ENCODE measurements at regions not wholly inside any gene's neighbourhood (a gene's known extent, or its start where the extent isn't known, plus 50 kb on each side); places are given as distances from the start of the nearest gene placed in this dataset.

GRCh38 chr4:128711361-128711760 is 98.1 kb upstream of the JADE1 start:
- no peak overlapping the region for H2BK5ac ChIP-seq (ENCODE audit: low read depth, low read length, poor library complexity, severe bottlenecking)
- H2BK120ac ChIP-seq (ENCODE audit: low read depth, low read length), result no peak overlapping the region
- no peak overlapping the region for H2AK9ac ChIP-seq (replicated peaks; ENCODE audit: low read depth, low read length, poor library complexity)
- H3K79me1 ChIP-seq (ENCODE audit: low read depth in 1 of 2, low read length in 2 of 2), result no peaks in the 10 kb centered on the region
- no peak overlapping the region for H4K91ac ChIP-seq (ENCODE audit: insufficient read depth, low read depth, low read length)
- no peak overlapping the region for H3K18ac ChIP-seq (ENCODE audit: low read depth, low read length)
- no peak overlapping the region for H4K8ac ChIP-seq (ENCODE audit: low read depth in 2 of 2, low read length in 2 of 2)
- no peak overlapping the region for H3K4me2 ChIP-seq (ENCODE audit: low read depth, low read length)
- in situ Hi-C loops (cut with MboI; ENCODE audit: low sequenced_read_pairs) (no loop called here), dilution Hi-C loops (cut with HindIII; ENCODE audit: low sequenced_read_pairs, unreplicated experiment) (no loop called here), intact Hi-C loops (cut with micrococcal nuclease) (no loop called here)
- H3K56ac ChIP-seq (ENCODE audit: extremely low read depth, insufficient read depth, low read length), result no peak overlapping the region
- no CpG with 5 or more reads among the region's 1 CpG for WGBS, 2 experiments (ENCODE audit: extremely low coverage in 2 of 2, insufficient read length in 1 of 2)
- ATAC-seq (ENCODE audit: low read depth) (no peak), DNase-seq (no peak)
- H2AK5ac ChIP-seq (ENCODE audit: low read depth, low read length), result no peak overlapping the region
- no peak overlapping the region for H2AFZ ChIP-seq (replicated peaks; ENCODE audit: low read length, poor library complexity)
- no peak overlapping the region for H3K9ac ChIP-seq (ENCODE audit: low read depth, low read length)
- no peak overlapping the region for H3K27ac ChIP-seq (ENCODE audit: insufficient read depth, low read length)
- peaks cover 3% of the 10 kb centered on the region for H3K4me1 ChIP-seq (ENCODE audit: control insufficient read depth, insufficient read depth, low read length)
- no peaks in the 10 kb centered on the region for H4K20me1 ChIP-seq (ENCODE audit: insufficient read depth, low read length)
- no peaks in the 10 kb centered on the region for H3K9me1 ChIP-seq (ENCODE audit: insufficient read depth, low read length)
- no peak overlapping the region for H2BK20ac ChIP-seq (ENCODE audit: low read depth, low read length)
- no peak overlapping the region for H4K5ac ChIP-seq (ENCODE audit: low read depth, low read length)
- ChIA-PET CTCF (no interaction called here), POLR2A (ENCODE audit: unreplicated experiment) (no interaction called here)
- BruUV-seq (replicated peaks), result no TSS peak
- no peak overlapping the region for H2BK15ac ChIP-seq (ENCODE audit: low read depth, low read length)
- no peak overlapping the region for H3K14ac ChIP-seq (replicated peaks; ENCODE audit: low read depth, low read length)
- H3K23ac ChIP-seq (ENCODE audit: low read depth, low read length), result no peak overlapping the region
- no peaks in the 10 kb centered on the region for H3K27me3 ChIP-seq (ENCODE audit: control insufficient read depth, insufficient read depth, low read length)
- no peaks in the 10 kb centered on the region for H3K9me3 ChIP-seq (ENCODE audit: control insufficient read depth, insufficient read depth, low read length)
- no peak overlapping the region for H3K4me3 ChIP-seq (ENCODE audit: insufficient read depth, low read depth, low read length)
- H3K4ac ChIP-seq (ENCODE audit: low read depth, low read length), result no peak overlapping the region
- TF ChIP-seq MAFK (IDR thresholded peaks at IDR 0.05; ENCODE audit: low read depth, low read length), result no peak
- TF ChIP-seq CEBPB (IDR thresholded peaks at IDR 0.05; ENCODE audit: low read depth, low read length), result 0 out of 2 replicates have a peak, but pooled peaks have one; percentile 11
- no peaks in the 10 kb centered on the region for H3K36me3 ChIP-seq (ENCODE audit: control insufficient read depth, insufficient read depth, low read length)

Data from IMR-90 (cell line).